HG02981 (cell line): ENCODE measurements at regions not wholly inside any gene's neighbourhood (a gene's known extent, or its start where the extent isn't known, plus 50 kb on each side); places are given as distances from the start of the nearest gene placed in this dataset.

Experiments
- ATAC-seq: cut with Tn5 transposase; IDR thresholded peaks from one replicate; pipeline ENCODE4 v1.9.1; 2021; ENCODE audit warnings: mild to moderate bottlenecking, moderate library complexity; ENCODE audit not compliant: unreplicated experiment

DNA sequence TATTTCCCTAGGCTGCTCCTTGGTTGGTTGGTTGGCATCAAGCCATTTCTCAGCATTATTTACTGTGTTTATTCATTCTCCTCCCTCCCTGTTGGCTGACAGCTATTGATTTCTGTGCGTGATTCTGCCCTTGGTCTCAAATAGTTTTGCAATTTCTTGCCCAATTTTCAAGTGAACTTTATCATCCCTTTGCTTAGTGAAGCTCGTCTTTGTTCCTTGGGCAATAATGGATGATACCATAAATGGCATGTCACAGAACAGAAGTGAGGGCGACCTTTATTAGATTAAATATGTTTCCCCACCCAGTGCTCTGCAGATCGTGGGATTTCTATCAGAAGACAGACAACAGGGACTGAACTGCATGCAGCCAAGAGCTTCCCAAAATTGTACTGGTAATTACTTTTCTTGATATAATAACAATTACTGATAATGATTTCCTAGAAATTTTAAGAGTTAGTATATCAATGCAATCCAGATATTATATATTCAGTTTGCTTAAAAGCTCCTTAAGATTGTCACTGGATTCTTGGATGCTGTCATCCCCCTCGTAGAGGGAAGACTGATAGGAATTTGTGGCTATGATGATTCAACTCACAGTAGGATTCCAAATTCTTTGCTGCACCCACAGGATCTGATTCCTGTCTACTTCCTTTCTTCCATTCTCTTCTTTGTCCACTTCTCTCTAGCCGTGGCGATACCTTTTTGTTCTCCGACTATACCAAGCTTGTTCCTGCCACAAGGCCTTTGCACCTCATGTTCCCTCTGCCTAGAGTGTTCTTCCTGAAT lies 122.1 kb upstream of the KAZN start:
- ATAC-seq = no peak

DNA sequence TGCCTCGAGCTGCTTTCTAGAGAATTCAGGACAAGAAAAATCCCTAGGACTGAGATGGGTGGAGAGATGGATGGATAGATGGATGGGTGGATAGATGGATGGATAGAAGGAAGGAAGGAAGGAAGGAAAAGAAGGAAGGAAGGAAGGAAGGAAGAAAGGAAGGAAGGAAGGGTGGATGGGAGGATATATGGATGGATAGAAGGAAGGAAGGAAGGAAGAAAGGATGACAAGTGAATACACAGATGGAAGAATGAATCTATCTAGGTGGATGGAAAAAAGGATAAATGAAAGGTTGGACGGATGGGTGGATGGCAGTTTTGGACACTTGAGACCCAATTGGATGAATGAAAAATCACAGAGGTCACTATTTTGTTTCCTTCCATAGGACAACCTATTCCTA lies 120.4 kb upstream of the KAZN start:
- no peak for ATAC-seq

DNA sequence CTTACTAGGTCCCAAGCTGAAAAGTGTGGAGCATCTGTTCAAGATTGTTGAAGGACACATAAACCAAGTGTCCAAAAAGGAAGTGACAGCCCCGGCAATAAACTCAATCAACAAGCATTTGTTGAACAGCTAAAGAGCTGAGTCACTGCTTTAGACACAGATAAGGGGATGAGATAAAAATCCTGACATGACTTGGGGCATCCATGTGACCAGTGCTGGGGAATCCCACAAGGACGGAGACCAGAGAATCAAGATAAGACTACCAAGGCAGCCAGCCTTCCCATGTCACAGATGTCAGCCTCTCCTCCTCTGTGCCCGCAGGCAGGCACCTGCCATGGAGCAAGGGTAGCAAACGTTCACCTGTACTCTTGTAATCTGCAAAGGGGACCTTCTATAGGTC lies 118.6 kb upstream of the KAZN start:
- no peak for ATAC-seq

DNA sequence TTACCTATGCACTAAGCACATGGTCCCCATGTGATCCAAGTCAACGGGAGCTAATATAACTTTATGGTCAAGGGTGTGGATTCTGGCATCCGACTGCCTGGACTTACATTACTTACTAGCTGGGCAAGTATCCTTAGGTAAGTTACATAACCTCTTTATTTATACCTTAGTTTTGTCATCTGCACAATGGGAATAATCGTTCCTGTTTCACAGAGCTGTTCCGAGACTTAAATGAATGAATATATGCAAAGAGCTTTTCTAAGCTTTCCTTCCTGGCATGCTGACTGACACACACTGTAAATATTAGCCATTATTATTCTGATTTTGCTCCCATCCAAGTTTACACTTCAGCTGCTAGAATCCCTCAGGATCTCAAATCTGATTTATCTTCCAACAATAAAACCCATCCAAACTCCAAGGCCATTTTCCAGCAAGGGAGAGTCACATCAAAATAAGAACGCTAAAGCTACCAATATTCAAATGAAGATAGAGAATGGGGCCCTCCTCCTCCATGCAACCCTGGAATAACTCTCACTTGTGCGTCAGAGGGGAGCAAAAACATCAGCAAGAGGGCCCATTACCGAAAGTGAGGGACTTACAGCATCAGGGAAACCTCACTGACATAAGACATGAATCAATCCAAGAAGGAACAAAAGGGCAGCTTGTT lies 115.6 kb upstream of the KAZN start:
- ATAC-seq = no peak

DNA sequence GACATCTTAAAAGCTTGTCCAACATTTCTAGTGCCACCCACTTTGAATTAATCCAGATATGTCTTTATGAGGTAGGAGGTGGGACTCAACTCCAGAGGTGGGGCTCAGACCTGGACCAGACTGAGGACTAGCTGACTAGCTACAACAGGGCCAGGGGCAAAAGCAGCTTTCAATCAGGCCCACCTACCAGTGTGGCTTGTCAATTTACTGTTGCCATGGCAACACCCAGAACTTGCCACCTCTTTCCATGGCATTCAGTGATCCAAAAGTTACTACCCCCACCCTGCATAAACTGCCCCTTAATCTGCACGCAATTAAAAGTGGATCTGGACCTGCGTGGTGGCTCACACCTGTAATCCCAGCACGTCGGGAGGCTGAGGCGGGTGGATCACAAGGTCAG lies 113.2 kb upstream of the KAZN start:
- ATAC-seq = no peak

DNA sequence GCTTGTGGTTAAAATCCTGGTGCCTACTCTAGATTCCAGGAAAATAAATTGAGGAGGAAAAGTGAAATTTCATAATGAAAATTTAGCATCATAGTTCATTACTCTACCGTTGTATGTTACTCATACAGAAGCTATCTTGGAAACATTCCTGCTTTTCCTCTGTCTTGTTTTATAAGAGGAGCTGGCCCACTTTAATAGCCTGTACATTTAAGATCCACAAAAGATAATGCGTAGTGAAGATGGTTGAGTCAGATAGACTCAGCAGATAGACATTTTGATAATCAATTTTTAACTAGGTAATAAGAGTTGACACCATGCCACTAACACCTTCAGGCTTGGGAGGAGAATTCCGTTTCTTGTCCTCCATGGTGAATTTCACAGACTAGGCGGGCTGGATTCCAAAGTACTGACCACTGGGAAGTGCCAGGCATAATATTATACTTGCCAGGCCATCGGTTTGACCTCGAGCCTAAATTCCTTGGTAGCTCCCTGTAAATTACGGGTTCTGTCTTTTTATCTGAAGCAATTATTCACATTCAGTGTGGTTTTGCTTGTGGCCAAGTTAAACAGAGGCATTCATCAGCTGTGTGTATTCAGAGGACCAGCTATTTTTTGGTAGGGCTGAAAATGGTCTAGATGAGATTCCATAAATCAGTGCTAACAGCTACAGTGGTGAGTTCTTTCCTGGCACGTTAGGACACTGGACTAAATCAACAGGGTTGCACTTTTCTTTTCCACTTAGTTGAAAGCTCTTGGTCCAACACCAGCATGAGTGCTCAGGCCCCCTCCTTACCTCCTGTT lies 111.9 kb upstream of the KAZN start:
- ATAC-seq = no peak

DNA sequence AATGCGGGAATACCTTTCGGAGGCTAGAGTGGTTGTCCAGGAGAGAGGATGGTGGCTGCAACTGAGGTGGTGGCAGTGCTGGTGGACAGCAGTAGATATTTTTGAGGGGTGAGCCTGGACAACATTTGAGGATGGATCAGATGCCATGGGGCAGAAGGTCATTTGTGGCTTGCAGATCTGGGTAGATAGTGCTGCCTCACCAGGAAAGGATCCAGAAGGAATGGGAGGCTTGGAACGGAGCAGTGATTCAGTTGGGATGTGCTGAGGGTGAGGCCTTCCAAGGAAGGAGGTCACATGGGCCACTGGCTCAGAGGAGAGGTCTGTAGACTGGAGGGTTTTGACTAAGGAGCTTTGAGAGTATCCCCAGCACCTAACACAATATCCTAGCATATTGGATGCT lies 110.8 kb upstream of the KAZN start:
- no peak for ATAC-seq

DNA sequence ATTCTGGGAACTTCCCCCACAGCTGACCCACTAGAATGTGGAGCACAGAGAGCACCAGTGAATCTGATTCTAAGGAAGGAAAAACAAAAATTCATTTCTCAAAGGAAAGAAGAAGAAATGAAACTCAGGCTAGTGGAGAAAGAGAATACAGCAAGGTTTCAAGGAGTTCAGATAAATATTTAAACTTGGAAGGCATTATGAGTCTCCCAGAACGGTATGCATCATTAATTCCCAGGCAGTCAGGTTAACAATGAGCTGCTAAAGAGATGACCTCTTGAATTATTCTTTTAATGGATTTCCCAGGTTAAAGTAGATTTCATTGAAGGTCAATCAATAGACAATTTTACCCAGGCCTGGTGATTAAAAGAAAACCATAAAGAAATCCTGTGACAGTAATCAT lies 103.6 kb upstream of the KAZN start:
- ATAC-seq = no peak

DNA sequence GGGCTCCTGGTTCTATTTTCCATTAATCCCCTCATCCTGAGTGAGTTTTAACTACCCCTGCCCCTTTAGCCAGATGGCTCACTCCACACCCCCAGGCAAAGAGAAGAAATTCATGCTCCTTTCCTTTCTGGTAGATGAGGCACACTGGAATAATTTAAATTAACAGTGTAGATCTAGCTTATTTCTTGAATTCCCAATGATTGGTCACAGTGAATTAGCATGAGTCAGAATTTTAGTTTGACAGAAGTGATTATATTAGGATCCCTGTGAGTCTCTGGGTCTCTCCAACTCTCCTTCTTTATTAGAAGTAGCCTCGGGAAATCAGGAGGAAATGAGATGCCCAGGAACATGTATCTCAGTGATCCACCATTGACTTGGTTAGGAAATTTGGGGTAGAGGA lies 103.1 kb upstream of the KAZN start:
- no peak for ATAC-seq

DNA sequence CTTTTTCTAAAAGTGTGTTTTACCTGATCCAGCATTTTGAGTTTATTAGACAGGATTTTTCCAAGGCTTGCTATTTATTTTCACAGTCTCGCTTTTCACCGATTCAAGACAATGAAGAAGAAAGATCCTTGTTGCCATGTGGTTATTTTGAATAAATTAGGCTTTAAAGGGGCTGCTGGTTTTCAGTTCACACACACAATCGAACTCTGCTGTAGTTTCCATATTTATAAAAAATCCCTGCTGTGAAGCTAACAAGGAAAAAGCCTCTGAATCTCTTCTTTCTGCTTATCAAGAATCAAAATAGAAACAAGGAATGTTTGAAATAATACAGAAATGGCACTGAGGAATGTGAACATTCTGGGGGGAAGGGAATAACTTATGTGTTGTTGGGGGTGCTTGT lies 102.5 kb upstream of the KAZN start:
- ATAC-seq = no peak

DNA sequence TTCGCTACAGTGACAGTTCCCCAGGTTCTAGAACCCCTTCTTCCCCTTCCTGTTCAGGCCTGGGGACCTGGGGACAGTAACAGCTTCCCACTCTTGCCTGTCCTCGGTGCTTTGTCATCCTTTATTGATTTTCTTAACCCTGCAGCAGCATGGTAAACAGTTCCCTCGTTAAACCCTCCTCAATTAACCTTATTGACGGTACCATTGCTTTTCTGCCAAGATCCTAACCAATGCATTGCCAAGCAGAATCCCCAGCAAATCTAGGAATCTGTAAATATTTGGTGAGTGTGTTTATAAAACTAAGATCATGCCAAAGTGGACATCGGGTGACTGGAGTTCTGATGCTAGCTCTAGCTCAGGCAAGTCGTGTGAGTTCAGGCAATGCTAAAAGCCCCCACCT lies 99.6 kb upstream of the KAZN start:
- ATAC-seq = no peak

DNA sequence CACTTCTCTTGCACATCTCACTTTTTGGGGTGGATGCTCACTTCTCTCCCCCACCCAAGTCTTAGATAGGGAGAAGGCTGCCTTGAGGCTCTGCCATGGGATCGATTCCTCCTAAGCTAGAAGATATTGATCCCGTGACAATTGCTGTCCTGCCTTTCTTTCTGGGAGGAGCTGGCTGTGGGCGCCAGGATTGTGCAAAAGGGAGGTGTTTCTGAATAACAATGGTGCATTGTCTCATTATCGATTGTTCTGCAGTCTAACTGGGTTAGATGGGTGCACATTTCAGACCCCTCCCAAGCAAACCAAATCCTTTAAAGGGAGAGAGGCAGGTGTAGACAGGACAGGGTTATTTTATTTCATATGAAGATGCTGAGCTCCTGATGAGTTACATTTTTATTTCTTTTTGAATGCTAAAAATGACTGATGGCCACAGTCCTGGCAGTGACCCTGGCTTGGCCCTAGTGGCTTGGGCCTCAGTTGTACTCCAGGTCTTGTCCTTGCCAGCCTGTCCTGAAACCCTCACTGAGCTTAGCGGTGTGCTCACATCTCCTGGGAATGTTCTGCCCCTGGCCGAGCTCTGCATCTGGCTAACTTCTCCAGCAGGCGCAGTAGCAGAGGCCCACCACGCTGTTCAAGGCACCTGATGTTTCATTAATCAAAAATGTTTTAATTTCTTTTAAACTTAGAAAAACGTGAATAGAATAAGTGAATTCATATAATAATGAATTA lies 99.0 kb upstream of the KAZN start:
- ATAC-seq = no peak

DNA sequence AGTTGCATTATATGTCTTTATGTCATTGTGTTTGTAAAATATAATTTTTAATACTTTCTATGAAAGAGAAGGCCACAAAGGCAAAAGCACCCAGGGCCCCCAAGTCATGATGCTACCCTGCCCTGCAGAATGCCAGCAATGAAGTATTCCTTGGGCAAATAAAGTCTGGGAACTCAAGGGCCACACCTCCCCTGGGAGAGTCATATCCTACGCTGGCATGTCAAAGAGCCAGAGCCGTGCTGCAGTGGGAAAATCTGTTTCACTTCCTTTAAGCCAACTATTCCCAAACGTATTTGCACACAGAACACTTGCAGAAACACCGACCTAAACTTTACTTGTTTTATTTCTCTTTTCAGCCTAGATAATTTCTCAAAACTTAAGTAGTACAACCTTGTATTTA lies 98.4 kb upstream of the KAZN start:
- ATAC-seq = no peak

DNA sequence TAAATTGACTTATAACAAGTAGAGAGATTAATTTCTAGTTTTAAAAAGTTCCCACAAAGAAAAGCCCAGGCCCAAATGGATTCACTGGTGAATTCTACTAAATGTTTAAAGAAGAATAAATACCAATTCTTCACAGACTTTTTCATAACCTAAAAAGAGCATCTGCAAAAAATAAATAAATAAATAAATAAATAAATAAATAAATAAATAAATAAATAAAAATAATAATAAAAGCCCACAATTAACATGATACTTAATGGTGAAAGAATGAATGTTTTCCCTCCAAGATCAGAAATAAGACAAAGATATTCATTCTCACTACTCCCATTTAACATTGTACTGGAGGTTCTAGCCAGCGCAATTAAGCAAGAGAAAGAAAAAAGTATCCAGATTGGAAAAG lies 97.6 kb upstream of the KAZN start:
- no peak for ATAC-seq

DNA sequence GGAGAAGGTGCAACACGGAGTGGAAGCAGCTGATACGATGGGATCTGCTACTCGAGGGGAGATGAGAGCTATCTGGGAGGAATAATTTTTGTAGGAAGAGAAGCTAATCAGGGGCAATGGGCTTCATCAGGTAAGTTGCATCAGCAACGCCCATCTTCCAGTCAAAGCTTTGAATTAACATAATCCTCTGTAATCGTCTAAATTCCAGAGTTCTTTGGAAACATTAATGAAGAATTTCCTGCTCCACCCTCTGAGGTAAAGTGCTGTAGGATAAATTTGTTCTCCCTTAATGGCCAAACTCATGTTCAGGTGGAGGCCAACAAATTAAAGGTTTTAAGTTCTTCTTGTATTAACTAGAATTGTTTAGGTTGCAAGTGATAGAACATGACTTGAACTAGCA lies 94.0 kb upstream of the KAZN start:
- ATAC-seq = no peak

DNA sequence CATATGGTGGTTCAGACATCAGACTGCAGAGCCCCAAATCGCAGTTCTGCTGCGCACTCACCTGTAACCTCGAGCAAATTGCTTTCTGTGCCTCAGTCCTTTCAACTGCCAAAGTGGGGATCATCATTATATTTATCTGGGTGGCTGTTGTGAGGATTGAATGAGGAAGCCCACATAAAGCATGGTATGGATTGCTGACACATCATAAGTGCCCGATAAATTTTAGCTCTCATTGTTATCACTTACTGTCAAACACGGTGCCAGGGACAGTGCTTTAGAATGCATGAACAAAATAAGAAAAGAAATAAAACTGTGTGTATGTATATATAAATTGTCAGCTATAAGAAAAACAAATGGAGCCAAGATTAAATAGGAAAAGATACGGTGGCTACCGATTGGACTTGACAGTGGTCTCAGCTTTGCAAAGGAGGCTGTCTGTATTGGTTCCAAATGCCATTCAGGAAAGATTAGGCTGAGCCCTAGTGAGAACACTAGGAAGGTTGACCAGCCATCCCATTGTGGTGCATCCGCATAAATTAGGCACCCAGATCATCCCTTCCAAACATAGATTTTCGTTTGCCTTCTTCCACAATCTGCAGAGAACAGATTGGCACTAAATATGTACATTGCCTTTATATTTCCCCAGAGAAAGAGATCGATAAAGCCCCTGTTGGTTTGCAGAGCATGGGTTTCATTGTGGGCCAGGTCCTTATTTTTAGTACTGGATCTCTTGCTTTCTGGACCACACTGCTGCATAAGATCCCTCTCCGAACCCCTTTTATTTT lies 91.8 kb upstream of the KAZN start:
- no peak for ATAC-seq

DNA sequence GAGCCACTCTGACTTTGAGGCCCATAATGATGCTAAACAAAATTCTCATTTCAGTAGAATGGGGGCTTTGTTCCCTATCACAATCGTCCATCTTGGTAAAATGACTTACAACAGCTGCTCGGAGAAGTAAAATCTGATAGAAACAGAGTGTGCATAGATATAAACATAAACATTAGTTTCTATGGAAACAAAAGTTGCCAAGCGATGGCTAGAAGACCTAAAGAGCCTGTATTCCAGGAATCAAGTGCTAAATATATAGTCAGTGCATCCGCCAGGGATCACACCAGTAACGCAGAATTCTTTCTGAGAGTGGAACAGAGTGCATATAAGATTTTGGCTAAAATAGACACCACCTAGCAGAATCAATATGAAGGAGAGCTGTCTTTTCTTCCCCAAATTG lies 91.2 kb upstream of the KAZN start:
- no peak for ATAC-seq

DNA sequence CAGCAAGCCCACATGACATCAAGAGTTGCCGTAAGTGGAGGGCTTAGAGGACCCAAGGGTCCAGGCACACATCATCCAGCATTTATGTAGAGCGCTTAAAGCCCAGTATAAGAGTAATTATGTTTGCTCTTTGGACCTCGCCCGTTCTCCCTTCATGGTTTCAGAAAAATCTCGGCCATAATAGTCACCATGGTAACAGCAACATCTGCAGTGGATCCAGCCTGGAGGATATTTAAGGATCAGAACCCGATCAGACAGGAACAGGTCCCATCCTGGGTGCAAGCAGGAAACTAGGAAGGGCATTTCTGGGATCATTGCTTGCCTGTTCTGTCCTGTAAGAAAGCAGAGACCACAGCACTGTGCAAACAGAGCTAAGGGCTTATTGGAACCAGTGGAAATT lies 89.9 kb upstream of the KAZN start:
- ATAC-seq = no peak

DNA sequence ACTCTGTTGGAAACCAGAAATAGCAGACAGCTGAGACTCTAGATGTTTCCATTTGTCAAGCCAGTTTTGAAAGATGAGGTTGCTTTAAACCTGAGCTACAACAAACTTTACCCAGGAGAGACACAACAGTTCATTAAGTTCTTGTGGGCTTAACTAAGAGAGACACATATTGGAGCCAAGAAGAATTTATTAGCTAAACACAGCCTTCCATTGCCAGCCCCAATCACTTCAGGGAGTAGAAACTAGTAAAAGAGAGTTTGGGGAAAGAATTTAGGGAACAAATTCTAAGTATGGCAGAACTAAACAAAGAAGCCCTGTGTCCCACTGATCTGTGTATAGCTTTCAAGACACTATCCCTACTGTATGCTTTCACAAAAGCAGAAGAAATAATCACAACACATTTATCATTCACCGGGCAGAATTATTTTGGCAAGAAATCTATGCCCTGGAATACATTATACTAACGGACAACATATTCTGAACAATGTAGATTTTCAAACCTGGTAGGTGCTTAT lies 87.3 kb upstream of the KAZN start:
- no peak for ATAC-seq

DNA sequence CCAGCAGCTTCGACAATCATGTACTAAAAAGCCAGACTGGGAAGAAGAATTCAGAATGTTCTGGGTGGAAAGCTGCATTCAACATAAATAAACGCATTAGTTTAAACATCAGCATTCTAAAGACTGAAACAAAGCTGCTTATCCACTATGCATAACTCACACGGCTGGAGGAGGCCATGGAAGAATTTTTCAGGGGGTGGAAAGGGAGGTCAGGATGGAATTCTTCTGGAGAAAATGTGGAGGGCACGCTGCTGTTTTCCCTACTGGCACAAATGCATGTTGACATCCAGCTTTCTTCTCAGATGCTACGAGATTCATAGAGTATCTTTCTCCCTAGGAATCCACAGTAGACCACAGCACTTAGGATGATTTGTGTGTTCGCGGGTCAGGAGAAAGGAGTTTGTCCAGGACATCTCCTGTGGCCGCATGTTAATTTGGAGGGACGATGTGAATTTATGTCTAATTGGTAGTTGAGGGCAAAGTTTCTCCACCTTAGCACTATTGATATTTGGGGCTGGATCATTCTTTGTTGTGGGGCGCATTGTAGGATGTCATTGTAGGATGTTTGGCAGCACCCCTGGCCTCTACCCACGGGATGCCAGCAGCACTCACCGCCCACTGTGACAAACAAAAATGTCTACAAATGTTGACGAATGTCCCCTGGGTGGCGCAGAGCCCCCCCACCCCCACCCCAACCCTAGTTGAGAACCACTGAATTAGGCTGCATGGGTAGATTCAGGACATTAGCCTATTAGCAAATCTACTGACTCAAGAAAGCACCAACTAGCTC lies 86.5 kb upstream of the KAZN start:
- ATAC-seq = no peak
